SK-N-SH (cell line): ENCODE measurements at regions not wholly inside any gene's neighbourhood (a gene's known extent, or its start where the extent isn't known, plus 50 kb on each side); places are given as distances from the start of the nearest gene placed in this dataset.

ENCODE experiments used
- CTCF ChIA-PET: fragments of 300-600, 350-600 bp; formaldehyde crosslinking; extraction: SDS; loops from one replicate; lab custom pipeline; 2021; lab: Yijun Ruan, JAX
- POLR2A ChIA-PET: fragments of 350-600 bp; sonication (Branson Sonifier 250); formaldehyde crosslinking; extraction: SDS; loops from one replicate; lab custom pipeline; 2020; ENCODE audit warnings: antibody characterized with exemption, inconsistent platforms; lab: Yijun Ruan, JAX
- DNase-seq: peaks from one replicate; pipeline ENCODE4 v3.0.0; 2012
- H2AFZ ChIP-seq: fragments of 200-600 bp; sonication (generic); 2 replicates; pipeline ENCODE4 v1.8.1; 2016; ENCODE audit warnings: antibody characterized with exemption, mild to moderate bottlenecking, low read depth
- H3F3A ChIP-seq: fragments of 200-600 bp; sonication (generic); replicated peaks from 2 replicates; pipeline ENCODE3; 2016; ENCODE audit warnings: antibody characterized with exemption, mild to moderate bottlenecking; ENCODE audit not compliant: insufficient read depth
- H3K27ac ChIP-seq, 2 experiments: fragments of 200-500 bp in 1 of 2; fragments of 200-600 bp in 1 of 2; sonication (Bioruptor generic) in 1 of 2; sonication (generic), shearing (Covaris generic) in 1 of 2; 2 replicates each; pipeline versions ENCODE4 v1.5.1 to v1.6.1; 2014 to 2016; ENCODE audit warnings: low read depth in 2 of 2, inconsistent platforms in 1 of 2, low read length in 1 of 2, mild to moderate bottlenecking in 1 of 2, mixed read lengths in 1 of 2
- H3K27me3 ChIP-seq: fragments of 200-600 bp; sonication (generic), shearing (Covaris generic); 2 replicates; pipeline ENCODE4 v1.6.1; 2016; ENCODE audit warnings: mixed run types; ENCODE audit not compliant: insufficient read depth
- H3K36me3 ChIP-seq, 2 experiments: fragments of 200-500 bp in 1 of 2; fragments of 200-600 bp in 1 of 2; sonication (Bioruptor generic) in 1 of 2; sonication (generic) in 1 of 2; replicated peaks in 1 of 2; 2 replicates each; pipeline versions ENCODE3 to v1.5.1; 2014 to 2016; ENCODE audit warnings: low read length in 1 of 2, mild to moderate bottlenecking in 1 of 2; ENCODE audit not compliant: insufficient read depth in 2 of 2, control insufficient read depth in 1 of 2
- H3K4me1 ChIP-seq, 2 experiments: fragments of 200-500 bp in 1 of 2; fragments of 200-600 bp in 1 of 2; sonication (Bioruptor generic) in 1 of 2; sonication (generic), shearing (Covaris generic) in 1 of 2; 2 replicates each; pipeline versions ENCODE4 v1.5.1 to v1.6.1; 2014 to 2016; ENCODE audit warnings: low read depth in 1 of 2, low read length in 1 of 2, mixed run types in 1 of 2; ENCODE audit not compliant: insufficient read depth in 2 of 2, control insufficient read depth in 1 of 2
- H3K4me2 ChIP-seq: fragments of 200-600 bp; sonication (generic), shearing (Covaris generic); 2 replicates; pipeline ENCODE4 v1.6.1; 2017; ENCODE audit warnings: mixed run types
- H3K4me3 ChIP-seq, 2 experiments: fragments of 200-500 bp in 1 of 2; fragments of 200-600 bp in 1 of 2; sonication (Bioruptor generic) in 1 of 2; sonication (generic), shearing (Covaris generic) in 1 of 2; 2 replicates each; pipeline versions ENCODE4 v1.5.1 to v1.8.1; 2014 to 2016; ENCODE audit warnings: low read depth in 2 of 2, inconsistent platforms in 1 of 2, low read length in 1 of 2, mild to moderate bottlenecking in 1 of 2, mixed read lengths in 1 of 2, moderate library complexity in 1 of 2
- H3K79me2 ChIP-seq: fragments of 200-600 bp; sonication (generic); 2 replicates; pipeline ENCODE4 v1.8.1; 2017; ENCODE audit warnings: mild to moderate bottlenecking; ENCODE audit not compliant: insufficient read depth
- H3K9ac ChIP-seq: fragments of 200-600 bp; sonication (generic); 2 replicates; pipeline ENCODE4 v1.6.1; 2017; ENCODE audit warnings: mixed run types
- H3K9me2 ChIP-seq: fragments of 200-600 bp; sonication (generic); 2 replicates; pipeline ENCODE4 v1.6.1; 2017; ENCODE audit warnings: mixed run types
- H3K9me3 ChIP-seq: fragments of 200-600 bp; sonication (generic); 2 replicates; pipeline ENCODE4 v1.6.1; 2017; ENCODE audit warnings: mixed run types, mild to moderate bottlenecking, moderate library complexity
- H4K20me1 ChIP-seq: fragments of 200-600 bp; sonication (generic); 2 replicates; pipeline ENCODE4 v1.6.1; 2017; ENCODE audit warnings: mild to moderate bottlenecking, mixed run types; ENCODE audit not compliant: insufficient read depth
- ELF1 ChIP-seq: IDR thresholded peaks from 2 replicates; pipeline ENCODE4 v1.4.0; 2012
- EP300 ChIP-seq, 2 experiments: IDR thresholded peaks; 2 replicates each; pipeline versions ENCODE4 v1.4.0 to v1.6.1; 2012; ENCODE audit warnings: borderline replicate concordance in 1 of 2, low read depth in 1 of 2, low read length in 1 of 2
- EZH2phosphoT487 ChIP-seq: fragments of 200-600 bp; sonication (generic); IDR thresholded peaks from 2 replicates; pipeline ENCODE4 v1.6.1; 2017; ENCODE audit warnings: low read depth, mixed run types, mild to moderate bottlenecking, antibody characterized with exemption, moderate library complexity, borderline replicate concordance
- FOSL2 ChIP-seq: IDR thresholded peaks from 2 replicates; pipeline ENCODE4 v1.4.0; 2012; ENCODE audit warnings: low read depth, mild to moderate bottlenecking, moderate library complexity, borderline replicate concordance
- FOXJ3 ChIP-seq: sonication (generic); formaldehyde crosslinking; IDR thresholded peaks from 2 replicates; pipeline ENCODE4 v1.5.1; 2020; ENCODE audit warnings: mild to moderate bottlenecking, missing genetic modification reagents
- GATA2 ChIP-seq: sonication (generic); formaldehyde crosslinking; IDR thresholded peaks from 2 replicates; pipeline ENCODE4 v1.5.0; 2020; ENCODE audit warnings: mild to moderate bottlenecking, missing genetic modification reagents
- JUND ChIP-seq: IDR thresholded peaks from 2 replicates; pipeline ENCODE4 v1.4.0; 2012
- NFIC ChIP-seq: IDR thresholded peaks from 2 replicates; pipeline ENCODE4 v1.4.0; 2012; ENCODE audit warnings: borderline replicate concordance
- NRF1 ChIP-seq: IDR thresholded peaks from 2 replicates; pipeline ENCODE4 v1.6.1; 2012; ENCODE audit warnings: low read depth, mild to moderate bottlenecking, low read length
- RCOR1 ChIP-seq: fragments of 150-350 bp; IDR thresholded peaks from 2 replicates; pipeline ENCODE4 v1.6.1; 2017; ENCODE audit warnings: antibody characterized with exemption, low read length
- RFX5 ChIP-seq: IDR thresholded peaks from 2 replicates; pipeline ENCODE4 v1.6.1; 2012; ENCODE audit warnings: mild to moderate bottlenecking, improper control_type of control experiment, low read length
- RXRA ChIP-seq: IDR thresholded peaks from 2 replicates; pipeline ENCODE4 v1.4.0; 2012; ENCODE audit warnings: low read depth, mild to moderate bottlenecking, borderline replicate concordance
- SIN3A ChIP-seq: IDR thresholded peaks from 2 replicates; pipeline ENCODE4 v1.6.1; 2012; ENCODE audit warnings: low read depth, mild to moderate bottlenecking, low read length, moderate library complexity, borderline replicate concordance
- TCF12 ChIP-seq: IDR thresholded peaks from 2 replicates; pipeline ENCODE4 v1.4.0; 2012
- TEAD4 ChIP-seq: IDR thresholded peaks from 2 replicates; pipeline ENCODE4 v1.4.0; 2012; ENCODE audit warnings: mild to moderate bottlenecking, borderline replicate concordance; ENCODE audit not compliant: insufficient read depth
- YY1 ChIP-seq: IDR thresholded peaks from 2 replicates; pipeline ENCODE4 v1.4.0; 2012; ENCODE audit warnings: low read depth, mild to moderate bottlenecking
- TF ChIP-seq, protein P1 (sequence below): IDR thresholded peaks from 2 replicates; pipeline ENCODE4 v1.6.1; 2012; ENCODE audit warnings: mild to moderate bottlenecking, low read depth, low read length, moderate library complexity
- TF ChIP-seq, protein P2 (sequence below): fragments of 150-350 bp; IDR thresholded peaks from 2 replicates; pipeline ENCODE4 v1.6.1; 2017; ENCODE audit warnings: antibody characterized with exemption, low read length, low read depth, borderline replicate concordance
- TF ChIP-seq, protein P3 (sequence below): fragments of 200-600 bp; sonication (generic); IDR thresholded peaks from 2 replicates; pipeline ENCODE4 v1.6.1; 2017; ENCODE audit warnings: antibody characterized with exemption, mild to moderate bottlenecking, moderate library complexity
- TF ChIP-seq, protein P4 (sequence below): IDR thresholded peaks from 2 replicates; pipeline ENCODE4; 2012

DNA sequence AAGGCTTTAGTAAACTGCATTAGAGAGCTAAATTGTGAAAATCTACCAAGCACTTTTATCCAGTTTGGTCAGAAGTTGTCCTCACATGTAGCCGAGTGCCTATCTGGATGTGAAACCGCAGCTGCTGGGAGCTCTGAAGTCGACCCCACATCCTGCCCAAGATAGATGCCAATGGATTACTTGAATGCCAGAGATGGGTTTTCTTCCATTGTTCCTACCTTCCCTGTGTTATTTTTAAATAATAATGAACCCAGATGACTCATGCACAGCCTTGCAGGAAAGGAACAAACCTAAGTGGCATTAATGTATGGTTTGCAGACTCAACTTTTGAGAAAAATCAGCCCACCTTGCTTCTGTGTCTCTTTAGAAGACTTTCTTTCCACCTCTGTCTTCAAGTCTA, 408.5 kb downstream of the FBXO15 start (continued):
- TF ChIP-seq, protein P1, sequence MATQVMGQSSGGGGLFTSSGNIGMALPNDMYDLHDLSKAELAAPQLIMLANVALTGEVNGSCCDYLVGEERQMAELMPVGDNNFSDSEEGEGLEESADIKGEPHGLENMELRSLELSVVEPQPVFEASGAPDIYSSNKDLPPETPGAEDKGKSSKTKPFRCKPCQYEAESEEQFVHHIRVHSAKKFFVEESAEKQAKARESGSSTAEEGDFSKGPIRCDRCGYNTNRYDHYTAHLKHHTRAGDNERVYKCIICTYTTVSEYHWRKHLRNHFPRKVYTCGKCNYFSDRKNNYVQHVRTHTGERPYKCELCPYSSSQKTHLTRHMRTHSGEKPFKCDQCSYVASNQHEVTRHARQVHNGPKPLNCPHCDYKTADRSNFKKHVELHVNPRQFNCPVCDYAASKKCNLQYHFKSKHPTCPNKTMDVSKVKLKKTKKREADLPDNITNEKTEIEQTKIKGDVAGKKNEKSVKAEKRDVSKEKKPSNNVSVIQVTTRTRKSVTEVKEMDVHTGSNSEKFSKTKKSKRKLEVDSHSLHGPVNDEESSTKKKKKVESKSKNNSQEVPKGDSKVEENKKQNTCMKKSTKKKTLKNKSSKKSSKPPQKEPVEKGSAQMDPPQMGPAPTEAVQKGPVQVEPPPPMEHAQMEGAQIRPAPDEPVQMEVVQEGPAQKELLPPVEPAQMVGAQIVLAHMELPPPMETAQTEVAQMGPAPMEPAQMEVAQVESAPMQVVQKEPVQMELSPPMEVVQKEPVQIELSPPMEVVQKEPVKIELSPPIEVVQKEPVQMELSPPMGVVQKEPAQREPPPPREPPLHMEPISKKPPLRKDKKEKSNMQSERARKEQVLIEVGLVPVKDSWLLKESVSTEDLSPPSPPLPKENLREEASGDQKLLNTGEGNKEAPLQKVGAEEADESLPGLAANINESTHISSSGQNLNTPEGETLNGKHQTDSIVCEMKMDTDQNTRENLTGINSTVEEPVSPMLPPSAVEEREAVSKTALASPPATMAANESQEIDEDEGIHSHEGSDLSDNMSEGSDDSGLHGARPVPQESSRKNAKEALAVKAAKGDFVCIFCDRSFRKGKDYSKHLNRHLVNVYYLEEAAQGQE, result no peak
- TF ChIP-seq GATA2 (no peak), SIN3A (no peak), FOXJ3 (CRISPR knock-in tag) (no peak), EP300 (IDR thresholded peaks at IDR 0.05; ENCODE audit: borderline replicate concordance in 1 of 2, low read depth in 1 of 2, low read length in 1 of 2) (peak in 1 of 2 experiments; percentile 19; a peak in 1 of 4 replicates), YY1 (no peak), FOSL2 (peak; percentile 58; the same call in 1 of the 2 replicates), NFIC (no peak), NRF1 (no peak), ELF1 (no peak), EZH2phosphoT487 (no peak), RCOR1 (no peak)
- TF ChIP-seq, protein P2, sequence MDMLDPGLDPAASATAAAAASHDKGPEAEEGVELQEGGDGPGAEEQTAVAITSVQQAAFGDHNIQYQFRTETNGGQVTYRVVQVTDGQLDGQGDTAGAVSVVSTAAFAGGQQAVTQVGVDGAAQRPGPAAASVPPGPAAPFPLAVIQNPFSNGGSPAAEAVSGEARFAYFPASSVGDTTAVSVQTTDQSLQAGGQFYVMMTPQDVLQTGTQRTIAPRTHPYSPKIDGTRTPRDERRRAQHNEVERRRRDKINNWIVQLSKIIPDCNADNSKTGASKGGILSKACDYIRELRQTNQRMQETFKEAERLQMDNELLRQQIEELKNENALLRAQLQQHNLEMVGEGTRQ, result no peak
- TF ChIP-seq, protein P3, sequence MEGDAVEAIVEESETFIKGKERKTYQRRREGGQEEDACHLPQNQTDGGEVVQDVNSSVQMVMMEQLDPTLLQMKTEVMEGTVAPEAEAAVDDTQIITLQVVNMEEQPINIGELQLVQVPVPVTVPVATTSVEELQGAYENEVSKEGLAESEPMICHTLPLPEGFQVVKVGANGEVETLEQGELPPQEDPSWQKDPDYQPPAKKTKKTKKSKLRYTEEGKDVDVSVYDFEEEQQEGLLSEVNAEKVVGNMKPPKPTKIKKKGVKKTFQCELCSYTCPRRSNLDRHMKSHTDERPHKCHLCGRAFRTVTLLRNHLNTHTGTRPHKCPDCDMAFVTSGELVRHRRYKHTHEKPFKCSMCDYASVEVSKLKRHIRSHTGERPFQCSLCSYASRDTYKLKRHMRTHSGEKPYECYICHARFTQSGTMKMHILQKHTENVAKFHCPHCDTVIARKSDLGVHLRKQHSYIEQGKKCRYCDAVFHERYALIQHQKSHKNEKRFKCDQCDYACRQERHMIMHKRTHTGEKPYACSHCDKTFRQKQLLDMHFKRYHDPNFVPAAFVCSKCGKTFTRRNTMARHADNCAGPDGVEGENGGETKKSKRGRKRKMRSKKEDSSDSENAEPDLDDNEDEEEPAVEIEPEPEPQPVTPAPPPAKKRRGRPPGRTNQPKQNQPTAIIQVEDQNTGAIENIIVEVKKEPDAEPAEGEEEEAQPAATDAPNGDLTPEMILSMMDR, result no peak

DNA sequence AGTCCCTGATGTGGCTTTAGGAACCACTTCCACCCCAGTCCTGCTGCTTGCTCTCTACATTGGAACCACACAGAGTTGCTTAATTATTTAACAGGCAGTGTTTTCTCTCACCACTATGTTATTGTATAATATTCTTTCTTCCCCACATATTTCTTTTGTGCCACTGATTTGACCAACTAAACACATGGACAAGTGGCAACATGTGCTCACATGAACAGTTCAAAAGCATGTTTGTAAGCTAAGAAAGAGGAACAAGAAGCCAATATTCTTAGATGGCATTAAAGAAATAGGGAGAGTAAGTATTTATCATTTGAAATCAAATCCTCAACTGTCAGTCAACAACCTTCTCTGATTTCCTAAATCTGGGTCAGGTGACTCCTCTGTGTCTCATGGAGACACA, 409.6 kb downstream of the FBXO15 start:
- Histone ChIP-seq H3K4me3 (no peak overlapping the region), H3K4me1 (peaks cover 0 to 11% of the 10 kb centered on the region in 2 experiments; a peak in 1 of 4 replicates), H3K27me3 (no peaks in the 10 kb centered on the region), H2AFZ (no peak overlapping the region), H3K9ac (no peak overlapping the region), H3K79me2 (no peaks in the 10 kb centered on the region), H3F3A (no peaks in the 10 kb centered on the region), H3K4me2 (no peak overlapping the region), H3K36me3 (no peaks in the 10 kb centered on the region), H3K9me2 (no peaks in the 10 kb centered on the region), H4K20me1 (no peaks in the 10 kb centered on the region), H3K27ac (no peak overlapping the region), H3K9me3 (no peaks in the 10 kb centered on the region)
- ChIA-PET CTCF (interaction anchor here (0.6 kb wide), 1 partner anchor 69 kb away, joined by 3 read pairs; no protein-coding TSS in a partner anchor), POLR2A (no interaction called here)
- DNase-seq, result no peak
- TF ChIP-seq TEAD4, result no peak
- TF ChIP-seq TCF12, result no peak
- no peak for TF ChIP-seq RXRA
- TF ChIP-seq JUND, result no peak
- no peak for TF ChIP-seq EP300 (IDR thresholded peaks at IDR 0.05; ENCODE audit: borderline replicate concordance in 1 of 2, low read depth in 1 of 2, low read length in 1 of 2)
- TF ChIP-seq, protein P1, result no peak
- TF ChIP-seq RFX5, result no peak
- TF ChIP-seq, protein P4, sequence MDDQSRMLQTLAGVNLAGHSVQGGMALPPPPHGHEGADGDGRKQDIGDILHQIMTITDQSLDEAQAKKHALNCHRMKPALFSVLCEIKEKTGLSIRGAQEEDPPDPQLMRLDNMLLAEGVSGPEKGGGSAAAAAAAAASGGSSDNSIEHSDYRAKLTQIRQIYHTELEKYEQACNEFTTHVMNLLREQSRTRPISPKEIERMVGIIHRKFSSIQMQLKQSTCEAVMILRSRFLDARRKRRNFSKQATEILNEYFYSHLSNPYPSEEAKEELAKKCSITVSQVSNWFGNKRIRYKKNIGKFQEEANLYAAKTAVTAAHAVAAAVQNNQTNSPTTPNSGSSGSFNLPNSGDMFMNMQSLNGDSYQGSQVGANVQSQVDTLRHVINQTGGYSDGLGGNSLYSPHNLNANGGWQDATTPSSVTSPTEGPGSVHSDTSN, result no peak
